ENCODE measurements at regions not wholly inside any gene's neighbourhood (a gene's known extent, or its start where the extent isn't known, plus 50 kb on each side); places are given as distances from the start of the nearest gene placed in this dataset.

GRCh38 chr5:174531782-174532191 lies 192.6 kb upstream of the MSX2 start:
- 84% methylated on average over 7 of the region's 7 CpGs; no CpG with 5 or more reads in 1 of the 2 experiments for WGBS, 2 experiments (ENCODE audit: extremely low coverage in 1 of 2, insufficient coverage in 1 of 2, insufficient read length in 1 of 2, insufficient replicate concordance in 2 of 2, low coverage in 1 of 2, low lambda C conversion rate in 2 of 2, missing lambda C conversion rate in 1 of 2)
- FAIRE-seq = no peak
- peak overlapping the region; percentile 45 for H4K91ac ChIP-seq (replicated peaks; ENCODE audit: insufficient read length, low read length)

More at GRCh38 chr5:174531782-174532191, 192.6 kb upstream of the MSX2 start:
- no peaks in the 10 kb centered on the region for H3K36me3 ChIP-seq (ENCODE audit: control insufficient read depth in 2 of 4, insufficient read depth in 4 of 4, low read length in 3 of 4)
- peaks cover 7 to 12% (median 9%) of the 10 kb centered on the region in 4 experiments; a peak in 4 of 7 replicates for H3K4me1 ChIP-seq (replicated peaks in 1 of 4; ENCODE audit: control insufficient read depth in 3 of 4, insufficient read depth in 4 of 4, low read length in 3 of 4)
- no peaks in the 10 kb centered on the region for H4K20me1 ChIP-seq (replicated peaks in 1 of 2; ENCODE audit: control insufficient read depth in 1 of 2, insufficient read depth in 2 of 2, low read length in 2 of 2)
- H3K23ac ChIP-seq (ENCODE audit: insufficient read length) = no peak overlapping the region
- ChIA-PET CTCF (ENCODE audit: partially characterized antibody) (interaction anchor here (1.3 to 1.7 kb wide), 2 partner anchors 8 to 113 kb away, joined by 4 to 9 read pairs; no protein-coding TSS in a partner anchor), POLR2A (ENCODE audit: partially characterized antibody) (no interaction called here)
- H3K27ac ChIP-seq (ENCODE audit: low read depth, low read length) = no peak overlapping the region
- no peaks in the 10 kb centered on the region for H3K79me1 ChIP-seq (ENCODE audit: low read depth, low read length)
- peak overlapping the region in 1 of 2 experiments; percentile 4; a peak in 2 of 4 replicates for H3K4me2 ChIP-seq (ENCODE audit: insufficient read depth in 1 of 2, low read depth in 2 of 2, low read length in 2 of 2)
- no peak overlapping the region for H4K5ac ChIP-seq (ENCODE audit: insufficient read length, low read depth, low read length)
- peak overlapping the region; percentile 43 for H2AK5ac ChIP-seq (ENCODE audit: low read depth, low read length)
- H3K9me3 ChIP-seq (ENCODE audit: insufficient read depth in 2 of 2, low read depth in 1 of 2, low read length in 1 of 2) = no peaks in the 10 kb centered on the region
- peak overlapping the region; percentile 78 for H3K18ac ChIP-seq (ENCODE audit: extremely low read depth, low read length)
- peak overlapping the region; percentile 71 for H2BK12ac ChIP-seq (ENCODE audit: low read depth, low read length)
- no peak overlapping the region for H2AFZ ChIP-seq (ENCODE audit: low read length)
- H2BK15ac ChIP-seq (ENCODE audit: low read length) = 0 out of 2 replicates have a peak overlapping the region, but pooled peaks have one; percentile 73
- H2BK20ac ChIP-seq (ENCODE audit: low read length) = peak overlapping the region; percentile 87; the same call in 1 of the 2 replicates
- peaks cover 0 to 7% (median 4%) of the 10 kb centered on the region in 4 experiments; a peak in 4 of 7 replicates for H3K27me3 ChIP-seq (replicated peaks in 1 of 4; ENCODE audit: control insufficient read depth in 3 of 4, extremely low read depth in 1 of 4, insufficient read depth in 3 of 4, low read length in 3 of 4)
- H3K4ac ChIP-seq (replicated peaks; ENCODE audit: insufficient read length, low read depth, low read length) = no peak overlapping the region
- DNase-seq (ENCODE audit: low read depth in 1 of 2, low spot score in 2 of 2) = no peak
- H4K8ac ChIP-seq (ENCODE audit: extremely low read depth, insufficient read depth, low read length) = no peak overlapping the region
- no peak overlapping the region for H3K9ac ChIP-seq (replicated peaks in 1 of 4; ENCODE audit: extremely low read depth in 1 of 4, low read depth in 3 of 4, low read length in 3 of 4)
- no peaks in the 10 kb centered on the region for H3K79me2 ChIP-seq (ENCODE audit: control insufficient read depth in 1 of 2, insufficient read depth in 2 of 2, low read length in 2 of 2)
- H2BK120ac ChIP-seq (replicated peaks; ENCODE audit: low read depth, low read length) = peak overlapping the region; percentile 34
- H3K14ac ChIP-seq (ENCODE audit: insufficient read length) = no peak overlapping the region
- no peak overlapping the region for H3K4me3 ChIP-seq (ENCODE audit: extremely low read depth in 1 of 4, insufficient read depth in 2 of 4, low read depth in 3 of 4, low read length in 4 of 4)
- peak overlapping the region; percentile 47; the same call in 1 of the 2 replicates for H2BK5ac ChIP-seq (ENCODE audit: low read depth, low read length)
- no peaks in the 10 kb centered on the region; the same call in 1 of the 2 replicates for H3K23me2 ChIP-seq (ENCODE audit: low read depth, low read length)
- H3K56ac ChIP-seq (replicated peaks; ENCODE audit: insufficient read length, low read depth, low read length) = no peak overlapping the region
- TF ChIP-seq TEAD4 (IDR thresholded peaks at IDR 0.05; ENCODE audit: low read depth, low read length) = no peak
- TF ChIP-seq SIX5 (IDR thresholded peaks at IDR 0.05; ENCODE audit: low read depth, low read length) = no peak
- no peak for TF ChIP-seq NRF1 (IDR thresholded peaks at IDR 0.05; ENCODE audit: low read depth, low read length)
- TF ChIP-seq ASH2L (IDR thresholded peaks at IDR 0.05; ENCODE audit: low read length) = no peak
- TF ChIP-seq FOSL1 (IDR thresholded peaks at IDR 0.05; ENCODE audit: insufficient read depth, low read depth, low read length) = no peak
- no peak for TF ChIP-seq GTF2F1 (IDR thresholded peaks at IDR 0.05; ENCODE audit: borderline replicate concordance, low read depth, low read length)
- TF ChIP-seq BRCA1 (IDR thresholded peaks at IDR 0.05; ENCODE audit: low read depth, low read length) = no peak
- TF ChIP-seq SUZ12 (IDR thresholded peaks at IDR 0.05; ENCODE audit: low read length) = no peak
- TF ChIP-seq POLR2A (IDR thresholded peaks at IDR 0.05; ENCODE audit: control extremely low read depth in 1 of 2, low read depth in 2 of 2, low read length in 2 of 2) = no peak
